BE2C (cell line): ENCODE measurements at regions not wholly inside any gene's neighbourhood (a gene's known extent, or its start where the extent isn't known, plus 50 kb on each side); places are given as distances from the start of the nearest gene placed in this dataset.

Source experiments
- DNase-seq: peaks from one replicate; pipeline ENCODE4 v3.0.0-alpha.2; 2020
- H3K27me3 ChIP-seq: fragments of 250-450 bp; sonication (Bioruptor Pico); 2 replicates; pipeline ENCODE4 v1.5.1; 2020; ENCODE audit warnings: mild to moderate bottlenecking
- H3K36me3 ChIP-seq: fragments of 250-450 bp; sonication (Bioruptor Pico); 2 replicates; pipeline ENCODE4 v1.5.1; 2020; ENCODE audit warnings: mild to moderate bottlenecking
- H3K4me1 ChIP-seq: fragments of 250-450 bp; sonication (Bioruptor Pico); 2 replicates; pipeline ENCODE4 v1.5.1; 2020
- H3K4me3 ChIP-seq: 2 replicates; pipeline ENCODE4 v1.5.1; 2011; ENCODE audit warnings: low read depth, low read length
- H3K9me3 ChIP-seq: fragments of 250-450 bp; sonication (Bioruptor Pico); 2 replicates; pipeline ENCODE4 v1.5.1; 2020
- TF ChIP-seq, protein P1 (sequence below): IDR thresholded peaks from 2 replicates; pipeline ENCODE4 v1.5.1; 2012; ENCODE audit warnings: mild to moderate bottlenecking, low read depth, low read length

DNA sequence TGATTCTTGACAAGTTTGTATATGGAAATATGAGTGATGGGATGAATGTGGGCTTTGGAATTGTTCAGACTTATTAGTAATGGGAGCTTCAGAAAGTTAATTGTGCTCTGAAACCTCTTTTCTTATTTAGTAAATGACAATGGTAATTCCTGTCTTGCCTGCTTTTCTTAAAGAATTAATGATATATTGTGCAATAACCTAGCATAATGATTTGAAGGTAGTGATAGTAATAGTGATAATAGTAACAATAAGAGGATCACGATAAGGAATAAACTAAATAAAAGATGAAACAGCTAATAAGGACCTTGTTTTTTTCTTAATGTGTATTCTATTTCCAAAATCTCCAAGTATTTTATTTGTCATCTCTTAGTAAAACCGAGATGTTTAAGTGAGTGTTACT lies 245.0 kb upstream of the CPHXL start:
- no peaks in the 10 kb centered on the region for H3K36me3 ChIP-seq
- H3K4me3 ChIP-seq: no peak overlapping the region
- TF ChIP-seq, protein P1, sequence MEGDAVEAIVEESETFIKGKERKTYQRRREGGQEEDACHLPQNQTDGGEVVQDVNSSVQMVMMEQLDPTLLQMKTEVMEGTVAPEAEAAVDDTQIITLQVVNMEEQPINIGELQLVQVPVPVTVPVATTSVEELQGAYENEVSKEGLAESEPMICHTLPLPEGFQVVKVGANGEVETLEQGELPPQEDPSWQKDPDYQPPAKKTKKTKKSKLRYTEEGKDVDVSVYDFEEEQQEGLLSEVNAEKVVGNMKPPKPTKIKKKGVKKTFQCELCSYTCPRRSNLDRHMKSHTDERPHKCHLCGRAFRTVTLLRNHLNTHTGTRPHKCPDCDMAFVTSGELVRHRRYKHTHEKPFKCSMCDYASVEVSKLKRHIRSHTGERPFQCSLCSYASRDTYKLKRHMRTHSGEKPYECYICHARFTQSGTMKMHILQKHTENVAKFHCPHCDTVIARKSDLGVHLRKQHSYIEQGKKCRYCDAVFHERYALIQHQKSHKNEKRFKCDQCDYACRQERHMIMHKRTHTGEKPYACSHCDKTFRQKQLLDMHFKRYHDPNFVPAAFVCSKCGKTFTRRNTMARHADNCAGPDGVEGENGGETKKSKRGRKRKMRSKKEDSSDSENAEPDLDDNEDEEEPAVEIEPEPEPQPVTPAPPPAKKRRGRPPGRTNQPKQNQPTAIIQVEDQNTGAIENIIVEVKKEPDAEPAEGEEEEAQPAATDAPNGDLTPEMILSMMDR: no peak
- DNase-seq: no peak
- no peaks in the 10 kb centered on the region for H3K9me3 ChIP-seq
- no peaks in the 10 kb centered on the region for H3K4me1 ChIP-seq
- H3K27me3 ChIP-seq: no peaks in the 10 kb centered on the region

GRCh38 chr16:75983296-75983695 lies 257.0 kb upstream of the CPHXL start:
- no peak overlapping the region for H3K4me3 ChIP-seq

DNA sequence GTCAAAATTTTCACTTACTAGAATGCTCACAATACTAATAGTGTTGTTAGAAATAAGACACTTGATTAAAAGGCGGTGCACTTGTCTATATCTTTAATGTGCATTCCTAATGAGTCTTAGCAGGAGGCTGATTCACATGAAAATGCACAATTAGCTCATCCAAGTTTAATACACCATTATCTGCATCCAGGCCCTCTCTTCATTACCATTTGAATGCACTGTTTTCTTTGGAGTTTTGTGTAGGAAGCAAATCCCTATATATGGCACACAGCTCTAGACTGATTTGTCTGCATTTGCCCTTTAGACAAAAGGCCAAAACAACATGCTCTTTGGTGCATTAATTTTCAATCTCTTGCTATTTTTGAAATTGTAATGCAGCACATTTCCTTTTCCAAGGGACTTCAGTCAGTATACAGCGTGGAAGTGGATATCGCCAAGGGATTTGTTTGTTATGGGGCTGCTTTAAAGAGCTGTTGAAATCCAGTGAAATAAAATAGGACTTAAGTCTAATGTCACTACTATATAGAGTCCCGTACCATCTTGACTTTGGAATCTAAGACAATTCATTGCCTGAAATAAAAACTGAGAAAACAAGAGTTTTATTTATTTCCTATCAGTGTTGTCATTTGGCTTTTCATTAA lies 257.6 kb upstream of the CPHXL start:
- Histone ChIP-seq H3K9me3 (no peaks in the 10 kb centered on the region), H3K36me3 (no peaks in the 10 kb centered on the region), H3K4me3 (no peak overlapping the region), H3K27me3 (no peaks in the 10 kb centered on the region), H3K4me1 (no peaks in the 10 kb centered on the region)
- TF ChIP-seq, protein P1: no peak
- no peak for DNase-seq

More at GRCh38 chr16:75983296-75983695, 257.0 kb upstream of the CPHXL start:
- TF ChIP-seq, protein P1: no peak
- DNase-seq: no peak
- Histone ChIP-seq H3K27me3 (no peaks in the 10 kb centered on the region), H3K9me3 (no peaks in the 10 kb centered on the region), H3K36me3 (no peaks in the 10 kb centered on the region), H3K4me1 (no peaks in the 10 kb centered on the region)

DNA sequence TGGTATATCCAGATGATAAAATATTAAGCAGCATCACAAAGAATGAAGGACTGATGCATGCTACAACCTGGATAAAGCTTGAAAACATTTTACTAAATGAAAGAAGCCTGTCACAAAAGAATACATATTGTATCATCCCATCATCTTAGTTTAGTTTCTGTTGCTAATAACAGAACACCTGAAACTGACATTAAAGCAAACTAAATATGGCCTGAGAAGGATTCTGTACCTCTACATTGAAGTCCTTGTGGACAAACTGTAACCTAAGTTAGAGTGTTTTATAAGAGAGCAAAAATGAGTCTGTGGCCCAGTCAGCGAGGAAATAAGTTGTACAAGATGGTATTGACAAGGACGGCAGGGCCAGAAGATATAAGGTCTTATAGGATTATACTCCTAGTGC lies 261.0 kb upstream of the CPHXL start:
- H3K4me3 ChIP-seq: no peak overlapping the region
- no peaks in the 10 kb centered on the region for H3K36me3 ChIP-seq

GRCh38 chr16:75996491-75996890 lies 270.2 kb upstream of the CPHXL start:
- no peak overlapping the region for H3K4me3 ChIP-seq

More for the DNA sequence above, 261.0 kb upstream of the CPHXL start:
- H3K27me3 ChIP-seq: no peaks in the 10 kb centered on the region
- TF ChIP-seq, protein P1: no peak
- H3K9me3 ChIP-seq: no peaks in the 10 kb centered on the region
- no peak for DNase-seq
- no peaks in the 10 kb centered on the region for H3K4me1 ChIP-seq

GRCh38 chr16:75997606-75998005 lies 271.3 kb upstream of the CPHXL start:
- TF ChIP-seq, protein P1: no peak
- no peaks in the 10 kb centered on the region for H3K9me3 ChIP-seq
- no peaks in the 10 kb centered on the region for H3K27me3 ChIP-seq
- H3K36me3 ChIP-seq: no peaks in the 10 kb centered on the region
- no peak overlapping the region for H3K4me3 ChIP-seq
- H3K4me1 ChIP-seq: no peaks in the 10 kb centered on the region
- DNase-seq: no peak

More at GRCh38 chr16:75996491-75996890, 270.2 kb upstream of the CPHXL start:
- no peaks in the 10 kb centered on the region for H3K9me3 ChIP-seq
- no peak for DNase-seq
- no peaks in the 10 kb centered on the region for H3K4me1 ChIP-seq
- H3K27me3 ChIP-seq: no peaks in the 10 kb centered on the region
- H3K36me3 ChIP-seq: no peaks in the 10 kb centered on the region
- TF ChIP-seq, protein P1: no peak
